Upper lobe of right lung (tissue), 1 donor: ENCODE measurements at regions not wholly inside any gene's neighbourhood (a gene's known extent, or its start where the extent isn't known, plus 50 kb on each side); places are given as distances from the start of the nearest gene placed in this dataset.

ENCODE experiments used
- ATAC-seq: fragments of 200-7000 bp; cut with Tn5 transposase; one replicate; pipeline ENCODE4 v1.9.1; 2020; ENCODE audit warnings: mild to moderate bottlenecking, moderate library complexity
- DNase-seq: peaks from one replicate; pipeline ENCODE4 v3.0.0-alpha.2; 2020
- H3K27ac ChIP-seq: fragments of 200-600 bp; one replicate; pipeline ENCODE4 v1.8.0; 2022
- H3K27me3 ChIP-seq: fragments of 200-600 bp; one replicate; pipeline ENCODE4 v1.8.0; 2022; ENCODE audit warnings: mild to moderate bottlenecking
- H3K36me3 ChIP-seq: fragments of 200-600 bp; one replicate; pipeline ENCODE4 v1.8.0; 2022
- H3K4me1 ChIP-seq: fragments of 200-600 bp; one replicate; pipeline ENCODE4 v1.8.0; 2022
- H3K4me3 ChIP-seq: fragments of 200-600 bp; one replicate; pipeline ENCODE4 v1.8.0; 2022; ENCODE audit warnings: mild to moderate bottlenecking
- H3K9me3 ChIP-seq: fragments of 200-600 bp; one replicate; pipeline ENCODE4 v1.8.0; 2022
- CTCF ChIP-seq: fragments of 200-600 bp; IDR thresholded peaks from one replicate; pipeline ENCODE4 v1.8.0; 2022; ENCODE audit warnings: antibody characterized with exemption
- intact Hi-C: fragments of 100-400 bp; cut with DNase I; formaldehyde crosslinking; loops from one replicate; pipeline ENCODE4 v1.11.0; 2022
- donor health status: DM: no; HTN: yes; CAD: no; lungs with severe emphysema.

GRCh38 chr5:17794201-17794600 is 159.9 kb downstream of the TAF11L14 start:
- Histone ChIP-seq H3K27ac (no peak overlapping the region), H3K4me3 (no peak overlapping the region), H3K9me3 (no peaks in the 10 kb centered on the region), H3K27me3 (no peaks in the 10 kb centered on the region), H3K36me3 (no peaks in the 10 kb centered on the region), H3K4me1 (no peaks in the 10 kb centered on the region)
- no peak for DNase-seq
- intact Hi-C loops, result no loop called here
- ATAC-seq, result no peak
- TF ChIP-seq CTCF, result no peak

- TF ChIP-seq CTCF, result no peak
- no peak for DNase-seq
- intact Hi-C loops, result no loop called here
- no peak for ATAC-seq
- Histone ChIP-seq H3K36me3 (no peaks in the 10 kb centered on the region), H3K27ac (no peak overlapping the region), H3K27me3 (no peaks in the 10 kb centered on the region), H3K4me3 (no peak overlapping the region), H3K9me3 (no peaks in the 10 kb centered on the region), H3K4me1 (no peaks in the 10 kb centered on the region)
Observed at GRCh38 chr5:17794815-17795214, 160.6 kb downstream of the TAF11L14 start.

GRCh38 chr5:17796142-17796541 is 161.9 kb downstream of the TAF11L14 start:
- Histone ChIP-seq H3K9me3 (no peaks in the 10 kb centered on the region), H3K27ac (no peak overlapping the region), H3K4me3 (no peak overlapping the region), H3K4me1 (no peaks in the 10 kb centered on the region), H3K36me3 (no peaks in the 10 kb centered on the region), H3K27me3 (no peaks in the 10 kb centered on the region)
- intact Hi-C loops, result no loop called here
- ATAC-seq (no peak), DNase-seq (no peak)
- TF ChIP-seq CTCF, result no peak

GRCh38 chr5:17796757-17797396 is 162.6 kb downstream of the TAF11L14 start:
- DNase-seq, result no peak
- no peaks in the 10 kb centered on the region for H3K36me3 ChIP-seq
- intact Hi-C loops, result no loop called here
- no peak overlapping the region for H3K27ac ChIP-seq
- H3K27me3 ChIP-seq, result no peaks in the 10 kb centered on the region
- no peaks in the 10 kb centered on the region for H3K9me3 ChIP-seq
- no peak for TF ChIP-seq CTCF
- H3K4me3 ChIP-seq, result no peak overlapping the region
- ATAC-seq, result no peak
- H3K4me1 ChIP-seq, result no peaks in the 10 kb centered on the region

GRCh38 chr5:17799521-17799920 is 165.3 kb downstream of the TAF11L14 start:
- Histone ChIP-seq H3K9me3 (no peaks in the 10 kb centered on the region), H3K4me1 (no peaks in the 10 kb centered on the region), H3K27ac (no peak overlapping the region), H3K4me3 (no peak overlapping the region), H3K27me3 (no peaks in the 10 kb centered on the region), H3K36me3 (no peaks in the 10 kb centered on the region)
- no peak for DNase-seq
- TF ChIP-seq CTCF, result no peak
- ATAC-seq, result no peak
- intact Hi-C loops, result no loop called here

GRCh38 chr5:17801595-17801994 is 167.3 kb downstream of the TAF11L14 start:
- Histone ChIP-seq H3K27me3 (no peaks in the 10 kb centered on the region), H3K36me3 (no peaks in the 10 kb centered on the region), H3K4me3 (no peak overlapping the region), H3K9me3 (no peaks in the 10 kb centered on the region), H3K4me1 (no peaks in the 10 kb centered on the region), H3K27ac (no peak overlapping the region)
- TF ChIP-seq CTCF, result no peak
- DNase-seq (no peak), ATAC-seq (no peak)
- intact Hi-C loops, result no loop called here
